ENCODE measurements at regions not wholly inside any gene's neighbourhood (a gene's known extent, or its start where the extent isn't known, plus 50 kb on each side); places are given as distances from the start of the nearest gene placed in this dataset.
A peak's percentile ranks its signal among the peaks of the same experiment; 100 is the strongest.

DNA sequence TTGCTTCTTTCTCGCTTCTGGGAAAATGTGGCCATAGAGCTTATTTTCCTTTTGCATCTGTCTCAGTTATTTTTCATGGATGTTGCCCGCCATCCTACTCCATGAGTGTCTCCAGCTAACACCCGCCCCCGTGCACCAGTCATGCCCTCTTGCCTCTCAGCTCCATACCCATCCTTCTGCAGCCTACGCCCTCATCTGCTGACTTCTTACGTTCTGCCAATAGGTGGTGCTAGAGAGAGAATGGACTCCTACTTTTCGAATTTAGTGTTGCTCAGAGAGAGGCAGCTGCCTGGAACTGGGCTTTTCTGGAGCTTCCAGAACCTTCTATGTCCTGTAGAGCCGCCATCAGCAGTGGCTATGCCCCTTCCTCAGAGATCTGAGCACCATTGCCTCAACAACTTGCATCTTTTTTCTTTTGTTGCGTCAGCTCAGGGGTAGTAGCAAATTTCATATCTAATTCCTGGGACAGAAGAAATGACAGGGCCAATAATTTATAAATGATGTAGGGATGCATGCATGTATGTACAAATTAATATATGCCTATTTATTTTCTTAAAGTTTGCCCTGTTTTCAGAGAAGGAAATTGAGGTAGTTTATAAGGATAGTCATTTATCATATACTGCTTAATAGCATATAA, 119.7 kb upstream of the MYOCD start:
- no peak for TF ChIP-seq EZH2 (IDR thresholded peaks at IDR 0.05; ENCODE audit: low read length)
- TF ChIP-seq, protein P1, sequence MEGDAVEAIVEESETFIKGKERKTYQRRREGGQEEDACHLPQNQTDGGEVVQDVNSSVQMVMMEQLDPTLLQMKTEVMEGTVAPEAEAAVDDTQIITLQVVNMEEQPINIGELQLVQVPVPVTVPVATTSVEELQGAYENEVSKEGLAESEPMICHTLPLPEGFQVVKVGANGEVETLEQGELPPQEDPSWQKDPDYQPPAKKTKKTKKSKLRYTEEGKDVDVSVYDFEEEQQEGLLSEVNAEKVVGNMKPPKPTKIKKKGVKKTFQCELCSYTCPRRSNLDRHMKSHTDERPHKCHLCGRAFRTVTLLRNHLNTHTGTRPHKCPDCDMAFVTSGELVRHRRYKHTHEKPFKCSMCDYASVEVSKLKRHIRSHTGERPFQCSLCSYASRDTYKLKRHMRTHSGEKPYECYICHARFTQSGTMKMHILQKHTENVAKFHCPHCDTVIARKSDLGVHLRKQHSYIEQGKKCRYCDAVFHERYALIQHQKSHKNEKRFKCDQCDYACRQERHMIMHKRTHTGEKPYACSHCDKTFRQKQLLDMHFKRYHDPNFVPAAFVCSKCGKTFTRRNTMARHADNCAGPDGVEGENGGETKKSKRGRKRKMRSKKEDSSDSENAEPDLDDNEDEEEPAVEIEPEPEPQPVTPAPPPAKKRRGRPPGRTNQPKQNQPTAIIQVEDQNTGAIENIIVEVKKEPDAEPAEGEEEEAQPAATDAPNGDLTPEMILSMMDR (optimal IDR thresholded peaks at IDR 0.05 in 1 of 3, IDR thresholded peaks at IDR 0.05 in 1 of 3, conservative IDR thresholded peaks at IDR 0.05 in 1 of 3; ENCODE audit: extremely low read depth in 1 of 3, insufficient read depth in 2 of 3, low read length in 3 of 3): peak; percentile 78 to 84 (median 83)
